ENCODE measurements at regions not wholly inside any gene's neighbourhood (a gene's known extent, or its start where the extent isn't known, plus 50 kb on each side); places are given as distances from the start of the nearest gene placed in this dataset.
A peak's percentile ranks its signal among the peaks of the same experiment; 100 is the strongest.

GRCh38 chr17:77425791-77426641 lies 285.2 kb downstream of the SEC14L1 start:
- Histone ChIP-seq H3K4me3 (ENCODE audit: extremely low read depth in 1 of 4, insufficient read depth in 2 of 4, low read depth in 3 of 4, low read length in 4 of 4) (no peak overlapping the region), H2BK5ac (ENCODE audit: low read depth, low read length) (peak overlapping the region; percentile 81), H3K36me3 (ENCODE audit: control insufficient read depth in 2 of 4, insufficient read depth in 4 of 4, low read length in 3 of 4) (no peaks in the 10 kb centered on the region), H2BK15ac (ENCODE audit: low read length) (peak overlapping the region; percentile 81; the same call in 1 of the 2 replicates), H3K56ac (replicated peaks; ENCODE audit: insufficient read length, low read depth, low read length) (no peak overlapping the region), H4K8ac (ENCODE audit: extremely low read depth, insufficient read depth, low read length) (no peak overlapping the region; the same call in none of the 2 replicates), H2AFZ (ENCODE audit: low read length) (no peak overlapping the region), H3K14ac (ENCODE audit: insufficient read length) (no peak overlapping the region), H2AK5ac (ENCODE audit: low read depth, low read length) (peak overlapping the region; percentile 70; the same call in 1 of the 2 replicates), H3K4me2 (ENCODE audit: insufficient read depth in 1 of 2, low read depth in 2 of 2, low read length in 2 of 2) (no peak overlapping the region), H3K4ac (replicated peaks; ENCODE audit: insufficient read length, low read depth, low read length) (no peak overlapping the region), H3K23me2 (ENCODE audit: low read depth, low read length) (no peaks in the 10 kb centered on the region), H3K4me1 (replicated peaks in 1 of 4; ENCODE audit: control insufficient read depth in 3 of 4, insufficient read depth in 4 of 4, low read length in 3 of 4) (peaks cover 0 to 43% (median 38%) of the 10 kb centered on the region in 4 experiments; a peak in 6 of 7 replicates), H4K91ac (replicated peaks; ENCODE audit: insufficient read length, low read length) (peak overlapping the region; percentile 41), H3K9me3 (ENCODE audit: insufficient read depth in 2 of 2, low read depth in 1 of 2, low read length in 1 of 2) (no peaks in the 10 kb centered on the region), H3K79me1 (ENCODE audit: low read depth, low read length) (peaks cover 29% of the 10 kb centered on the region), H4K20me1 (replicated peaks in 1 of 2; ENCODE audit: control insufficient read depth in 1 of 2, insufficient read depth in 2 of 2, low read length in 2 of 2) (peaks cover 30 to 34% of the 10 kb centered on the region in 2 experiments), H2BK120ac (replicated peaks; ENCODE audit: low read depth, low read length) (no peak overlapping the region), H2BK20ac (ENCODE audit: low read length) (peak overlapping the region; percentile 48; the same call in 1 of the 2 replicates), H3K23ac (ENCODE audit: insufficient read length) (no peak overlapping the region), H2BK12ac (ENCODE audit: low read depth, low read length) (peak overlapping the region; percentile 87; the same call in 1 of the 2 replicates), H3K9ac (replicated peaks in 1 of 4; ENCODE audit: extremely low read depth in 1 of 4, low read depth in 3 of 4, low read length in 3 of 4) (no peak overlapping the region), H3K27me3 (replicated peaks in 1 of 4; ENCODE audit: control insufficient read depth in 3 of 4, extremely low read depth in 1 of 4, insufficient read depth in 3 of 4, low read length in 3 of 4) (no peaks in the 10 kb centered on the region), H3K79me2 (ENCODE audit: control insufficient read depth in 1 of 2, insufficient read depth in 2 of 2, low read length in 2 of 2) (peaks cover 0 to 53% of the 10 kb centered on the region in 2 experiments; a peak in 2 of 4 replicates), H3K27ac (ENCODE audit: low read depth, low read length) (peak overlapping the region; percentile 48), H3K18ac (ENCODE audit: extremely low read depth, low read length) (peak overlapping the region; percentile 48), H4K5ac (ENCODE audit: insufficient read length, low read depth, low read length) (no peak overlapping the region)
- TF ChIP-seq TAF1 (IDR thresholded peaks at IDR 0.05; ENCODE audit: low read depth, low read length), result no peak
- TF ChIP-seq RAD21 (IDR thresholded peaks at IDR 0.05 in 1 of 2, conservative IDR thresholded peaks at IDR 0.05 in 1 of 2; ENCODE audit: low read depth in 2 of 2, low read length in 2 of 2), result no peak
- TF ChIP-seq SP4 (IDR thresholded peaks at IDR 0.05; ENCODE audit: low read length), result no peak
- TF ChIP-seq RNF2 (IDR thresholded peaks at IDR 0.05; ENCODE audit: borderline replicate concordance, low read depth, low read length, missing control alignments, poor library complexity, severe bottlenecking), result no peak
- no peak for TF ChIP-seq ZNF274 (IDR thresholded peaks at IDR 0.05; ENCODE audit: borderline replicate concordance, extremely low read depth, low read length)
- no peak for TF ChIP-seq USF2 (IDR thresholded peaks at IDR 0.05; ENCODE audit: low read length)
- no peak for TF ChIP-seq MAX (IDR thresholded peaks at IDR 0.05)
- FAIRE-seq (no peak), DNase-seq (ENCODE audit: low read depth in 1 of 2, low spot score in 2 of 2) (no peak)
- 76% methylated on average over 20 of the region's 23 CpGs; no CpG with 5 or more reads in 1 of the 2 experiments for WGBS, 2 experiments (ENCODE audit: extremely low coverage in 1 of 2, insufficient coverage in 1 of 2, insufficient read length in 1 of 2, insufficient replicate concordance in 2 of 2, low coverage in 1 of 2, low lambda C conversion rate in 2 of 2, missing lambda C conversion rate in 1 of 2)
- POLR2A ChIA-PET (ENCODE audit: partially characterized antibody), result interaction anchor here (1.8 kb wide), 1 partner anchor 13 kb away, joined by 4 read pairs; no protein-coding TSS in a partner anchor
- CTCF ChIA-PET (ENCODE audit: partially characterized antibody), result interaction anchor here (0.6 to 24.6 kb wide), 6 partner anchors 22 to 320 kb away, joined by 3 to 512 read pairs (median 54); no protein-coding TSS in a partner anchor
